Left ventricle myocardium inferior (tissue), 1 donor: ENCODE measurements at regions not wholly inside any gene's neighbourhood (a gene's known extent, or its start where the extent isn't known, plus 50 kb on each side); places are given as distances from the start of the nearest gene placed in this dataset.
A peak's percentile ranks its signal among the peaks of the same experiment; 100 is the strongest.
"Not testable (repeated sequence)": the region's sequence is repeated elsewhere in the genome, so short reads cannot be mapped to it uniquely, and the experiment has no call there.

Experiments used
- DNase-seq: peaks from one replicate; pipeline ENCODE4 v3.0.0-alpha.2; 2020
- H3K27ac ChIP-seq: fragments of 200-600 bp; replicated peaks from 2 replicates; pipeline ENCODE4 v1.8.0; 2021
- H3K27me3 ChIP-seq: fragments of 200-600 bp; 2 replicates; pipeline ENCODE4 v1.8.0; 2021; ENCODE audit warnings: low read depth
- H3K36me3 ChIP-seq: fragments of 200-600 bp; 2 replicates; pipeline ENCODE4 v1.8.0; 2021
- H3K4me1 ChIP-seq: fragments of 200-600 bp; 2 replicates; pipeline ENCODE4 v1.8.0; 2021
- H3K4me3 ChIP-seq: fragments of 200-600 bp; 2 replicates; pipeline ENCODE4 v1.8.0; 2021; ENCODE audit warnings: mild to moderate bottlenecking, moderate library complexity
- H3K9me3 ChIP-seq: fragments of 200-600 bp; replicated peaks from 2 replicates; pipeline ENCODE4 v1.8.0; 2021
- intact Hi-C: fragments of 100-400 bp; cut with micrococcal nuclease; formaldehyde crosslinking; loops from one replicate; pipeline ENCODE4 v1.11.0; 2022
- TF ChIP-seq, protein P1 (sequence below): fragments of 200-600 bp; IDR thresholded peaks from 2 replicates; pipeline ENCODE4 v1.8.0; 2021; ENCODE audit warnings: antibody characterized with exemption, mild to moderate bottlenecking, borderline replicate concordance
- donor health status: DM: no; HTN: yes; CAD: no; lungs with severe emphysema.

DNA sequence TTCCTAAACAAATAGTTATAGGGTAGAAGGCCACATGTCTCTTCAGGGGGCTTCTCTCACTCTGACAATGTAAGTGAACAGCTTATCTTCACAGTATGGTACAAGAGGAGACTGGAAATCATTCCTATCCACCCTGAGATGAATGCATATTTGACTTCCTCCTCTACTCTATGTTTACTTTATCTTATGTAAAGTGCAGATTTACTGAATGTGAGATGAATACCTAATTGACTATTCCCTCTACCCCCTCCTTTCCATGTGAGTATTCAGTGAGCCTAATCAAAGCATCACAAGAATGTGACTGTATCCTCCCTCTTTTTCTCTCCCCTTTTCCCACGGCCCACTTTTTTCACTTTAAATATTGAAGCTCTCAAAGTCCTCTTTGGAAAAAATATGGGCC, 132.5 kb downstream of the BACH1 start:
- Histone ChIP-seq H3K27me3 (no peaks in the 10 kb centered on the region), H3K27ac (no peak overlapping the region), H3K36me3 (no peaks in the 10 kb centered on the region), H3K9me3 (no peaks in the 10 kb centered on the region), H3K4me3 (no peak overlapping the region), H3K4me1 (peaks cover 6% of the 10 kb centered on the region)
- TF ChIP-seq, protein P1, sequence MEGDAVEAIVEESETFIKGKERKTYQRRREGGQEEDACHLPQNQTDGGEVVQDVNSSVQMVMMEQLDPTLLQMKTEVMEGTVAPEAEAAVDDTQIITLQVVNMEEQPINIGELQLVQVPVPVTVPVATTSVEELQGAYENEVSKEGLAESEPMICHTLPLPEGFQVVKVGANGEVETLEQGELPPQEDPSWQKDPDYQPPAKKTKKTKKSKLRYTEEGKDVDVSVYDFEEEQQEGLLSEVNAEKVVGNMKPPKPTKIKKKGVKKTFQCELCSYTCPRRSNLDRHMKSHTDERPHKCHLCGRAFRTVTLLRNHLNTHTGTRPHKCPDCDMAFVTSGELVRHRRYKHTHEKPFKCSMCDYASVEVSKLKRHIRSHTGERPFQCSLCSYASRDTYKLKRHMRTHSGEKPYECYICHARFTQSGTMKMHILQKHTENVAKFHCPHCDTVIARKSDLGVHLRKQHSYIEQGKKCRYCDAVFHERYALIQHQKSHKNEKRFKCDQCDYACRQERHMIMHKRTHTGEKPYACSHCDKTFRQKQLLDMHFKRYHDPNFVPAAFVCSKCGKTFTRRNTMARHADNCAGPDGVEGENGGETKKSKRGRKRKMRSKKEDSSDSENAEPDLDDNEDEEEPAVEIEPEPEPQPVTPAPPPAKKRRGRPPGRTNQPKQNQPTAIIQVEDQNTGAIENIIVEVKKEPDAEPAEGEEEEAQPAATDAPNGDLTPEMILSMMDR = no peak
- no peak for DNase-seq
- intact Hi-C loops = no loop called here

DNA sequence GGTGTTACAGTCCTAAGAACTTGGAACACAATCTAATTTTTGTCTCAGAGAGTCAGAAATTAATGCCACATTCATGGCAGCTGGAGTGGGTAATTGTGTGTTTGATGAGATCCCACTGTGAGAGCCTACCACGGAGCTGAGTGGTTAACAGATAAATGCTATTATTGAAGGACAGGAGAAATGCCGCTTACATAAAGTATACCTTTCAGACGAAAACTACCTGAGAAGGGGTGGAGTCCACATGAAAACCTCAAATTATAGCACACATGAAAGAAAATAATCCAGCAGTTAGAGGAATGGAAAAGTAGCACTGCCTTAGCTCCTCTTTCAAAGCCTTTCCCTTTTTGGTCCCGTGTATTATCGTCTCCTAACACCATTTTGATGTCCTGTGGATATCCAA, 133.0 kb downstream of the BACH1 start:
- H3K4me3 ChIP-seq = no peak overlapping the region
- intact Hi-C loops = no loop called here
- no peak overlapping the region for H3K27ac ChIP-seq
- DNase-seq = no peak
- no peaks in the 10 kb centered on the region for H3K9me3 ChIP-seq
- H3K4me1 ChIP-seq = peaks cover 11% of the 10 kb centered on the region
- no peaks in the 10 kb centered on the region for H3K27me3 ChIP-seq
- no peaks in the 10 kb centered on the region for H3K36me3 ChIP-seq
- TF ChIP-seq, protein P1 = no peak

DNA sequence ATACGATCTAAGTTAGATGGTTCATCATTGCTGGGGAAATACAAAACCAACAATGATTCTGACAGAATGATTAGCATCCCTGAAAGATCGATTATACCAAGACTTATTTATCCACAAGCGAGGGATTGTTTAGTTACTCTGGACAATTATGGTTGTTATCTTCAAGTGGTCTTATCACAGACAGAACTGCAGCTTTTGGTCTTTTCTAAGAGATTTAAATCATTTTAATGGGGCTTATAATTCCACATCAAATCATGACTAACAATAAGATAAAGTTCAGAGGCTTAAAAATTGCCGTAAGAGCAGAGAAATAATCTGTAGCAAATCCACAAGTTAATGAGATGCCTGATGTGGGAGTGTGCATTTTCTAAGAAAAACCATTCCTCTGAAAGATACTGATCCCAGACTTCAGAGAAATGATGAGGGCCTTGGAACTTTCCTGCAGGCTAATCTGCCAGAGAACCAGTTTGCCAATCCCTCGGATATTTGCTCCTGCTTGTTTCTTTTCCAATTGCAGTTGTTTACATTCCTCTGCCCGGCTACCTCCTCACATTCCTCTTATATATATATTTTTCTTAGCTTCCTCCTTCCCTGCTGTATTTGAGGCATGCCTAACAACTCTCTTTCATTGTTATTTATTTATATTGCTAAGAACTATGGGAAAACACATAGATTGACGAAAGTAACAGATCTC, 134.8 kb downstream of the BACH1 start:
- H3K36me3 ChIP-seq = no peaks in the 10 kb centered on the region
- H3K4me1 ChIP-seq = peaks cover 11% of the 10 kb centered on the region
- no peaks in the 10 kb centered on the region for H3K9me3 ChIP-seq
- DNase-seq = no peak
- intact Hi-C loops = no loop called here
- H3K4me3 ChIP-seq = no peak overlapping the region
- H3K27ac ChIP-seq = no peak overlapping the region
- TF ChIP-seq, protein P1 = no peak
- H3K27me3 ChIP-seq = no peaks in the 10 kb centered on the region

DNA sequence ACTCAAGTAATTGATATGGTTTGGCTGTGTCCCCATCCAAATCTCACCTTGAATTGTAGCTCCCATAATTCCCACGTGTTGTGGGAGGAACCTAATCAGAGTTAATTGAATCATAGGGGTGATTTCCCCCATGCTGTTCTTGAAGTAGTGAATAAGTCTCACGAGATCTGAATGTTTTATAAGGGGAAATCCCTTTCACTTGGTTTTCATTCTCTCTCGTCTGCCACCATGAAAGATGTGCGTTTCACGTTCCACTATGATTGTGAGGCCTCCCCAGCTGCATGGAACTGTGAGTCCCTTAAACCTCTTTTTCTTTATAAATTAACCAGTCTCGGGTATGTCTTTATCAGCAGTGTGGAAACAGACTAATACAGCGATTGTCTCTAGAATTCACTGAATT, 135.4 kb downstream of the BACH1 start:
- H3K27me3 ChIP-seq = no peaks in the 10 kb centered on the region
- intact Hi-C loops = no loop called here
- peaks cover 11% of the 10 kb centered on the region for H3K4me1 ChIP-seq
- no peaks in the 10 kb centered on the region for H3K36me3 ChIP-seq
- H3K4me3 ChIP-seq = no peak overlapping the region
- DNase-seq = no peak
- no peak overlapping the region for H3K27ac ChIP-seq
- H3K9me3 ChIP-seq = no peaks in the 10 kb centered on the region
- TF ChIP-seq, protein P1 = no peak

DNA sequence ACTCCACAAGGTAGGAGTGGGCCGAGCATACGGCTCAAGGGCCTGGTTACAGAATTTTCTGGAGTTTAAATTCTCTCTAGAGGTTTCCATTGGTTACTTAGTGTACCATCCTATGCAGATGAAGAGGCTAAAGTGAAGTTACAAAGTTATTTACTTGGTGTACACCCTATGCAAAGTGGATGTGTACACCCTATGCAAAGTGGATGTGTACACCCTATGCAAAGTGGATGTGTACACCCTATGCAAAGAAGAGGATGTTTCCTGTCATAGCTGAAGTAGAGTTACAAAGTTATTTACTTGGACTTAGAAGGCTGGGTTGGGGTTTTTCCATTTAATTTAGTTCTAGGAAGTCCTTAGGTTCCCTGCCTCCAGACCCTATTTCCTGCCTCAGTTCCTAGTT, 136.3 kb downstream of the BACH1 start:
- H3K36me3 ChIP-seq, intact Hi-C loops, H3K27ac ChIP-seq, H3K27me3 ChIP-seq, DNase-seq, H3K9me3 ChIP-seq, H3K4me3 ChIP-seq: not testable (repeated sequence)
- H3K4me1 ChIP-seq = peaks cover 11% of the 10 kb centered on the region

DNA sequence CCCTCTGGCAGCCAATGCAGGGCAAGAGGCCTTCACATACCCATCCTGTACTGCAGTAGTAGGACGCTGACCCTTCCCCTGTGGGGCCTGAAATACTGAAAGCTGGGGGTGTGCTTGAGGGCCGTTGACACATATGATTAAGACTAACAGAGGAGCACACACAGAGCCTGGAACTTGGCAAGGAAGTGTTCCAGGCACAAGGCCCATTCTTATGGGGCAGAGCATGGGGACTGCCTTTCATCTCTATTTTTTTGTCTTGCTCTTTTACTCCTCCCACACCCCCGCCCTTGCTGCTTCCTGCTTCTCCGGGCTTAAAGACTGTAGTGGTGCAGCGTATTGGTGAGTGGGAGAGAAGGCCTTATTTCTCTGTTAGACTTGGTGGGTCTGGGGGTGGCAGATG, 137.4 kb downstream of the BACH1 start:
- Histone ChIP-seq H3K4me3 (peak overlapping the region; percentile 5), H3K36me3 (no peaks in the 10 kb centered on the region), H3K9me3 (no peaks in the 10 kb centered on the region), H3K4me1 (peaks cover 11% of the 10 kb centered on the region), H3K27ac (no peak overlapping the region), H3K27me3 (no peaks in the 10 kb centered on the region)
- intact Hi-C loops = no loop called here
- TF ChIP-seq, protein P1 = no peak
- peak; percentile 19 for DNase-seq
